Astrocyte (in vitro differentiated cells and primary cell): ENCODE measurements at regions not wholly inside any gene's neighbourhood (a gene's known extent, or its start where the extent isn't known, plus 50 kb on each side); places are given as distances from the start of the nearest gene placed in this dataset.

Source experiments
- CTCF ChIP-seq: IDR thresholded peaks from 2 replicates; pipeline ENCODE4 v1.5.1; 2011; ENCODE audit warnings: low read depth, mild to moderate bottlenecking, inconsistent platforms, low read length, moderate library complexity; ENCODE audit not compliant: insufficient read depth
- EZH2 ChIP-seq: IDR thresholded peaks from 2 replicates; pipeline ENCODE4 v1.6.1; 2012; ENCODE audit warnings: mild to moderate bottlenecking, low read length, inconsistent platforms; ENCODE audit not compliant: insufficient read depth

GRCh38 chr2:133756833-133757232 lies 188.6 kb upstream of the NCKAP5 start:
- no peak for TF ChIP-seq EZH2
- no peak for TF ChIP-seq CTCF
